ENCODE measurements at regions not wholly inside any gene's neighbourhood (a gene's known extent, or its start where the extent isn't known, plus 50 kb on each side); places are given as distances from the start of the nearest gene placed in this dataset.

DNA sequence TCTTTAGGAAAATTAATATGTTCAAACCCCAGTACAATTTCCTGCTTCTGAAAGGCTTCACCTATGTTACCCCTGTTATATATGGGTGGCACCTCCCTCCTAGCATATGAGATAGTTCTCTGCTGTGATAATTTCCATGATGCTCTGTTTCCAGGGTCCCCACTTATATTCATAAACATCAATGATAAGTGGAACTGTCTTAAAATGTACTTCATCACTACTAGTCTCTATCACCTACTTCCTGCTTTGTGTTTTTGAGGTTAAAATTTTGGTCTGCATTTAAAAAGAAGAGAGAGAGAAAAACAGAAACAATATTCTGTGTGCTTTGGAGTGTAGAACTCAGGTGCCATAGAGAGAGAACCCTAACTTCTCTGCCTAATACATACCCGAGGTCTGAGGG, 234.7 kb downstream of the HTR1A start:
- no peak for DNase-seq (ENCODE audit: low read depth)
- no peak overlapping the region for H3K4me3 ChIP-seq (ENCODE audit: low read depth, low read length)
- TF ChIP-seq, protein P1, sequence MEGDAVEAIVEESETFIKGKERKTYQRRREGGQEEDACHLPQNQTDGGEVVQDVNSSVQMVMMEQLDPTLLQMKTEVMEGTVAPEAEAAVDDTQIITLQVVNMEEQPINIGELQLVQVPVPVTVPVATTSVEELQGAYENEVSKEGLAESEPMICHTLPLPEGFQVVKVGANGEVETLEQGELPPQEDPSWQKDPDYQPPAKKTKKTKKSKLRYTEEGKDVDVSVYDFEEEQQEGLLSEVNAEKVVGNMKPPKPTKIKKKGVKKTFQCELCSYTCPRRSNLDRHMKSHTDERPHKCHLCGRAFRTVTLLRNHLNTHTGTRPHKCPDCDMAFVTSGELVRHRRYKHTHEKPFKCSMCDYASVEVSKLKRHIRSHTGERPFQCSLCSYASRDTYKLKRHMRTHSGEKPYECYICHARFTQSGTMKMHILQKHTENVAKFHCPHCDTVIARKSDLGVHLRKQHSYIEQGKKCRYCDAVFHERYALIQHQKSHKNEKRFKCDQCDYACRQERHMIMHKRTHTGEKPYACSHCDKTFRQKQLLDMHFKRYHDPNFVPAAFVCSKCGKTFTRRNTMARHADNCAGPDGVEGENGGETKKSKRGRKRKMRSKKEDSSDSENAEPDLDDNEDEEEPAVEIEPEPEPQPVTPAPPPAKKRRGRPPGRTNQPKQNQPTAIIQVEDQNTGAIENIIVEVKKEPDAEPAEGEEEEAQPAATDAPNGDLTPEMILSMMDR (IDR thresholded peaks at IDR 0.05; ENCODE audit: low read depth, low read length), result no peak
- no peak for TF ChIP-seq MYC (IDR thresholded peaks at IDR 0.05; ENCODE audit: low read depth, low read length)
- TF ChIP-seq POLR2A (IDR thresholded peaks at IDR 0.05; ENCODE audit: extremely low read depth, insufficient read length), result no peak
- TF ChIP-seq, protein P2, sequence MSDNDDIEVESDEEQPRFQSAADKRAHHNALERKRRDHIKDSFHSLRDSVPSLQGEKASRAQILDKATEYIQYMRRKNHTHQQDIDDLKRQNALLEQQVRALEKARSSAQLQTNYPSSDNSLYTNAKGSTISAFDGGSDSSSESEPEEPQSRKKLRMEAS (IDR thresholded peaks at IDR 0.05; ENCODE audit: low read depth, low read length), result no peak

DNA sequence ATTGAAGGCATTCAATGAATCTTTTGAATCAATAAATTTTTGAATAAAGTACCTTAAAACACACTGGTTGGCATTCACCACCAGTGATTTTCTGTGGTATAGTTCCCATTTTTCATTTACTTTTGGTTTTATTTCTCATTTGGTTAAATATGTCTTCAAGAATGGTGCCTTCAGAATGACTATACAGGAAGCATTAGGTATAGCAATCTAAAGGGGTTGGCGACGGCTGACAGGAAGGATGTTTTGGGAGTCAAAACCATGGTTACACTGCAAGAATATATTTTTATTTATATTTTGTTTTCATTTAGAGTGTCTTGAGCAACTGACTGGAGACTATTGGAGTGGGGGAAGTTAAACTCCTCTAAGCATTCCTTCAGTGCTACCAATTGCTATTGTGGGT, 235.7 kb downstream of the HTR1A start:
- TF ChIP-seq MYC (IDR thresholded peaks at IDR 0.05; ENCODE audit: low read depth, low read length), result no peak
- TF ChIP-seq, protein P1 (IDR thresholded peaks at IDR 0.05; ENCODE audit: low read depth, low read length), result no peak
- TF ChIP-seq POLR2A (IDR thresholded peaks at IDR 0.05; ENCODE audit: extremely low read depth, insufficient read length), result no peak
- TF ChIP-seq, protein P2 (IDR thresholded peaks at IDR 0.05; ENCODE audit: low read depth, low read length), result no peak
- H3K4me3 ChIP-seq (ENCODE audit: low read depth, low read length), result no peak overlapping the region

DNA sequence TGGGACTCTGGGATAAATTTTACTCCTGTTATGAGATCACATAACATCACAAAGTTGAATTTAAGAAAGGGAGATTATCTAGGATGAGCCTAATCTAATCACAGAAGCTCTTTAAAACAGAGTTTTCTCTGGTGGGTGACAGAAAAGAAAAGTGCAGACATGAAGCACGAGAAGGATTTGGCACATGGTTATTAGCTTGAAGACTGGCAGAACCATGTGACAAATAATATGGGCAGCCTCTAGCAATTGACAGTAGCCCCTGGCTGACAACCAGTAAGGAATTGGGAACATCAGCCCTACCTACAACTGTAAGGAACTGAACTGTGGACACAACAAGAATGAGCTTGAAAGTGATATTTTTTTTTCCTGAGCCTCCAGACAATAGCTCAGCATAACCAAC, 243.1 kb downstream of the HTR1A start:
- no peak overlapping the region for H3K4me3 ChIP-seq (ENCODE audit: low read depth, low read length)
- DNase-seq (ENCODE audit: low read depth), result no peak
- TF ChIP-seq, protein P2 (IDR thresholded peaks at IDR 0.05; ENCODE audit: low read depth, low read length), result no peak
- TF ChIP-seq, protein P1 (IDR thresholded peaks at IDR 0.05; ENCODE audit: low read depth, low read length), result no peak
- no peak for TF ChIP-seq POLR2A (IDR thresholded peaks at IDR 0.05; ENCODE audit: extremely low read depth, insufficient read length)
- no peak for TF ChIP-seq MYC (IDR thresholded peaks at IDR 0.05; ENCODE audit: low read depth, low read length)

More for the DNA sequence above, 235.7 kb downstream of the HTR1A start:
- DNase-seq (ENCODE audit: low read depth), result no peak

GRCh38 chr5:63700241-63700640, 262.0 kb downstream of the HTR1A start:
- DNase-seq (ENCODE audit: low read depth), result no peak
- no peak overlapping the region for H3K4me3 ChIP-seq (ENCODE audit: low read depth, low read length)
- TF ChIP-seq POLR2A (IDR thresholded peaks at IDR 0.05; ENCODE audit: extremely low read depth, insufficient read length), result no peak
- TF ChIP-seq, protein P1 (IDR thresholded peaks at IDR 0.05; ENCODE audit: low read depth, low read length), result no peak
- TF ChIP-seq, protein P2 (IDR thresholded peaks at IDR 0.05; ENCODE audit: low read depth, low read length), result no peak
- TF ChIP-seq MYC (IDR thresholded peaks at IDR 0.05; ENCODE audit: low read depth, low read length), result no peak

DNA sequence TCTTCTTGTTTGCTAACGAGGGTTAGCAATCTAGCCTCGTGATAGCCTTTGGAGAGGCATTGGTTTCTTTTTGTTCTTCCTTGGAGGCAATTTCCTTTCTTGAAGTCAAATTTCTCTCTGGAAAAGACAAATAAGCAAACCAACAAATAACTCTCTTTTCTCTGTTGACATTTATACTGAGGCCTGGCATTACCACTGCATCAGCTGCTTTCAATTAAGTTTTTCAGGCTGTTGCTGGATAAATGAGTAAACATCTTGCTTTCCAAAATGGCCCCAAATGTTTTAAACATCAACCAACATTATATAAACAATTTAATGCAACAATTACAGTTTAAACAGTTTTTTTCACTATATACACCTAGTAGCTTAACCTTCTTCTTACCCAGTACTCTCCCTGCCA, 264.4 kb downstream of the HTR1A start:
- DNase-seq (ENCODE audit: low read depth), result no peak
- no peak overlapping the region for H3K4me3 ChIP-seq (ENCODE audit: low read depth, low read length)
- TF ChIP-seq, protein P2 (IDR thresholded peaks at IDR 0.05; ENCODE audit: low read depth, low read length), result no peak
- no peak for TF ChIP-seq POLR2A (IDR thresholded peaks at IDR 0.05; ENCODE audit: extremely low read depth, insufficient read length)
- TF ChIP-seq, protein P1 (IDR thresholded peaks at IDR 0.05; ENCODE audit: low read depth, low read length), result no peak
- TF ChIP-seq MYC (IDR thresholded peaks at IDR 0.05; ENCODE audit: low read depth, low read length), result no peak
